HepG2 (cell line): ENCODE measurements at regions not wholly inside any gene's neighbourhood (a gene's known extent, or its start where the extent isn't known, plus 50 kb on each side); places are given as distances from the start of the nearest gene placed in this dataset.

ENCODE experiments used
- HNF4G ChIP-seq, 2 experiments: sonication (generic) in 1 of 2; formaldehyde crosslinking in 1 of 2; IDR thresholded peaks; 2 replicates each; pipeline versions ENCODE4 v1.4.0 to v1.6.1; 2011 to 2020; ENCODE audit warnings: borderline replicate concordance in 2 of 2, low read depth in 2 of 2, mild to moderate bottlenecking in 2 of 2, low read length in 1 of 2, missing genetic modification reagents in 1 of 2, moderate library complexity in 1 of 2
- KAT2B ChIP-seq: fragments of 150-350 bp; IDR thresholded peaks from 2 replicates; pipeline ENCODE4 v1.6.1; 2014; ENCODE audit warnings: low read depth, low read length, borderline replicate concordance
- KAT8 ChIP-seq: IDR thresholded peaks from 2 replicates; pipeline ENCODE4 v1.6.1; 2016; ENCODE audit warnings: missing genetic modification reagents, missing compliant biosample characterization
- MZF1 ChIP-seq: sonication (generic); formaldehyde crosslinking; IDR thresholded peaks from 2 replicates; pipeline ENCODE4 v1.8.1; 2023; ENCODE audit warnings: mild to moderate bottlenecking, missing genetic modification reagents, borderline replicate concordance
- NR2C2 ChIP-seq: sonication (generic); formaldehyde crosslinking; IDR thresholded peaks from 2 replicates; pipeline ENCODE4 v1.4.0; 2020; ENCODE audit warnings: missing genetic modification reagents, mild to moderate bottlenecking, moderate library complexity, borderline replicate concordance
- PPARG ChIP-seq: conservative IDR thresholded peaks from 2 replicates; pipeline ENCODE4 v1.6.1; 2016; ENCODE audit warnings: missing biosample characterization, missing genetic modification reagents
- RBM22 ChIP-seq: fragments of 200-400 bp; formaldehyde crosslinking; optimal IDR thresholded peaks from 2 replicates; pipeline ENCODE3; 2017; ENCODE audit warnings: mild to moderate bottlenecking, low read length, moderate library complexity
- SOX6 ChIP-seq, 2 experiments: fragments of 450-650 bp in 1 of 2; sonication (generic) in 1 of 2; formaldehyde crosslinking in 1 of 2; IDR thresholded peaks; 2 replicates each; pipeline versions ENCODE4 v1.4.0 to v1.6.1; 2017 to 2020; ENCODE audit warnings: antibody characterized with exemption in 1 of 2, mild to moderate bottlenecking in 1 of 2, missing genetic modification reagents in 1 of 2
- TMF1 ChIP-seq: sonication (generic); formaldehyde crosslinking; IDR thresholded peaks from 2 replicates; pipeline ENCODE4 v1.8.1; 2022; ENCODE audit warnings: low read depth, missing genetic modification reagents
- ZBTB38 ChIP-seq: sonication (generic); formaldehyde crosslinking; IDR thresholded peaks from 2 replicates; pipeline ENCODE4 v1.5.1; 2020; ENCODE audit warnings: mild to moderate bottlenecking, missing genetic modification reagents
- ZNF274 ChIP-seq: sonication (generic); formaldehyde crosslinking; IDR thresholded peaks from 2 replicates; pipeline ENCODE4 v1.5.1; 2020; ENCODE audit warnings: mild to moderate bottlenecking, missing genetic modification reagents
- ZZZ3 ChIP-seq: sonication (generic); formaldehyde crosslinking; IDR thresholded peaks from 2 replicates; pipeline ENCODE4 v1.4.0; 2020; ENCODE audit warnings: missing genetic modification reagents, mild to moderate bottlenecking, borderline replicate concordance
- TF ChIP-seq, protein P1 (sequence below): IDR thresholded peaks from 2 replicates; pipeline ENCODE4 v1.6.1; 2012; ENCODE audit warnings: low read depth, low read length, improper control_type of control experiment
- TF ChIP-seq, protein P2 (sequence below): sonication (generic); formaldehyde crosslinking; IDR thresholded peaks from 2 replicates; pipeline ENCODE4 v1.4.0; 2020; ENCODE audit warnings: missing genetic modification reagents, borderline replicate concordance
- TF ChIP-seq, protein P3 (sequence below): sonication (generic); formaldehyde crosslinking; IDR thresholded peaks from 2 replicates; pipeline ENCODE4 v1.4.0; 2020; ENCODE audit warnings: missing genetic modification reagents
- TF ChIP-seq, protein P4 (sequence below): sonication (generic); formaldehyde crosslinking; IDR thresholded peaks from 2 replicates; pipeline ENCODE4 v1.9.0; 2021; ENCODE audit warnings: missing genetic modification reagents, borderline replicate concordance
- TF ChIP-seq, protein P5 (sequence below): sonication (generic); formaldehyde crosslinking; IDR thresholded peaks from 2 replicates; pipeline ENCODE4 v1.5.0; 2020; ENCODE audit warnings: missing genetic modification reagents, mild to moderate bottlenecking, borderline replicate concordance
- TF ChIP-seq, protein P6 (sequence below): sonication (generic); formaldehyde crosslinking; IDR thresholded peaks from 2 replicates; pipeline ENCODE4 v1.9.0; 2021; ENCODE audit warnings: missing genetic modification reagents, mild to moderate bottlenecking, borderline replicate concordance
- TF ChIP-seq, protein P7 (sequence below): sonication (generic); formaldehyde crosslinking; IDR thresholded peaks from 2 replicates; pipeline ENCODE4 v1.8.0; 2022; ENCODE audit warnings: mild to moderate bottlenecking, missing genetic modification reagents, moderate library complexity

DNA sequence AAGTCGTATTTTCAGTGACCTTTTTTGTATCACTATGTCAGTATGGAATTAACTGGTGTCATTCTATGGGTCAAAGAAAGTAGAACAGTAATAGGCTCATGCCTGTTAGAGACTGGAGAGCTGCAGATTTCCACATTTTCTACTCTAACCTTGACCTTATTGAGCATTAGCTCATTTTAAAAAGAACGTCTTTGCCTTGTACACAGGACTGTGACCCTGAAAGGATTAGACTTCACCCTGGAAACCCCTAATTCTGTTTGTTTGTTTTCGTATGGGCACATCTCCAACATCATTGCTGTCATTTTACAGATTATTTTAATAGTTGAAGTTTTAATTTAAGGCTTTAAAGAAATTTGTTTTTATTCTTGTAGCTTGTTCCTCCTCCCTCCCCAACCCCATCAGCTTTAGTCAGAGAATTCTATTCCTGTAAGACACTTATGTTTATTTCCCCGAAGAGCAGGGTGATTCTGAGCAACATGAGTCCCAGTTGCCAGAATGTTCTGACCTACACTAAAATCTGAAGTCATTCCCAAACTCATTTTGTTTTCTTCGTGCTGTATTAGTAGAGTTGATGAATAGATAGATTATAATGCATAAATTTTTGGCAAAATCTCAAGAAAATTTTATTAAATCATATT, 451.3 kb downstream of the FOXG1 start (continued):
- TF ChIP-seq, protein P1, sequence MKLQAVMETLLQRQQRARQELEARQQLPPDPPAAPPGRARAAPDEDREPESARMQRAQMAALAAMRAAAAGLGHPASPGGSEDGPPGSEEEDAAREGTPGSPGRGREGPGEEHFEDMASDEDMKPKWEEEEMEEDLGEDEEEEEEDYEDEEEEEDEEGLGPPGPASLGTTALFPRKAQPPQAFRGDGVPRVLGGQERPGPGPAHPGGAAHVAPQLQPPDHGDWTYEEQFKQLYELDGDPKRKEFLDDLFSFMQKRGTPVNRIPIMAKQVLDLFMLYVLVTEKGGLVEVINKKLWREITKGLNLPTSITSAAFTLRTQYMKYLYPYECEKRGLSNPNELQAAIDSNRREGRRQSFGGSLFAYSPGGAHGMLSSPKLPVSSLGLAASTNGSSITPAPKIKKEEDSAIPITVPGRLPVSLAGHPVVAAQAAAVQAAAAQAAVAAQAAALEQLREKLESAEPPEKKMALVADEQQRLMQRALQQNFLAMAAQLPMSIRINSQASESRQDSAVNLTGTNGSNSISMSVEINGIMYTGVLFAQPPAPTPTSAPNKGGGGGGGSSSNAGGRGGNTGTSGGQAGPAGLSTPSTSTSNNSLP: no peak
- TF ChIP-seq HNF4G (IDR thresholded peaks at IDR 0.05; ENCODE audit: borderline replicate concordance, low read depth, low read length): 0 out of 2 replicates have a peak, but pooled peaks have one; percentile 15
- TF ChIP-seq HNF4G (CRISPR knock-in tag; IDR thresholded peaks at IDR 0.05; ENCODE audit: borderline replicate concordance, low read depth): no peak
- TF ChIP-seq, protein P2, sequence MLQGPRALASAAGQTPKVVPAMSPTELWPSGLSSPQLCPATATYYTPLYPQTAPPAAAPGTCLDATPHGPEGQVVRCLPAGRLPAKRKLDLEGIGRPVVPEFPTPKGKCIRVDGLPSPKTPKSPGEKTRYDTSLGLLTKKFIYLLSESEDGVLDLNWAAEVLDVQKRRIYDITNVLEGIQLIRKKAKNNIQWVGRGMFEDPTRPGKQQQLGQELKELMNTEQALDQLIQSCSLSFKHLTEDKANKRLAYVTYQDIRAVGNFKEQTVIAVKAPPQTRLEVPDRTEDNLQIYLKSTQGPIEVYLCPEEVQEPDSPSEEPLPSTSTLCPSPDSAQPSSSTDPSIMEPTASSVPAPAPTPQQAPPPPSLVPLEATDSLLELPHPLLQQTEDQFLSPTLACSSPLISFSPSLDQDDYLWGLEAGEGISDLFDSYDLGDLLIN (CRISPR knock-in tag): no peak
- no peak for TF ChIP-seq ZBTB38 (CRISPR knock-in tag)
- no peak for TF ChIP-seq TMF1 (CRISPR knock-in tag)
- peak; percentile 56; the same call in 1 of the 2 replicates for TF ChIP-seq NR2C2
- TF ChIP-seq KAT2B: no peak
- TF ChIP-seq, protein P3, sequence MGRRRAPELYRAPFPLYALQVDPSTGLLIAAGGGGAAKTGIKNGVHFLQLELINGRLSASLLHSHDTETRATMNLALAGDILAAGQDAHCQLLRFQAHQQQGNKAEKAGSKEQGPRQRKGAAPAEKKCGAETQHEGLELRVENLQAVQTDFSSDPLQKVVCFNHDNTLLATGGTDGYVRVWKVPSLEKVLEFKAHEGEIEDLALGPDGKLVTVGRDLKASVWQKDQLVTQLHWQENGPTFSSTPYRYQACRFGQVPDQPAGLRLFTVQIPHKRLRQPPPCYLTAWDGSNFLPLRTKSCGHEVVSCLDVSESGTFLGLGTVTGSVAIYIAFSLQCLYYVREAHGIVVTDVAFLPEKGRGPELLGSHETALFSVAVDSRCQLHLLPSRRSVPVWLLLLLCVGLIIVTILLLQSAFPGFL (CRISPR knock-in tag): no peak
- TF ChIP-seq, protein P4, sequence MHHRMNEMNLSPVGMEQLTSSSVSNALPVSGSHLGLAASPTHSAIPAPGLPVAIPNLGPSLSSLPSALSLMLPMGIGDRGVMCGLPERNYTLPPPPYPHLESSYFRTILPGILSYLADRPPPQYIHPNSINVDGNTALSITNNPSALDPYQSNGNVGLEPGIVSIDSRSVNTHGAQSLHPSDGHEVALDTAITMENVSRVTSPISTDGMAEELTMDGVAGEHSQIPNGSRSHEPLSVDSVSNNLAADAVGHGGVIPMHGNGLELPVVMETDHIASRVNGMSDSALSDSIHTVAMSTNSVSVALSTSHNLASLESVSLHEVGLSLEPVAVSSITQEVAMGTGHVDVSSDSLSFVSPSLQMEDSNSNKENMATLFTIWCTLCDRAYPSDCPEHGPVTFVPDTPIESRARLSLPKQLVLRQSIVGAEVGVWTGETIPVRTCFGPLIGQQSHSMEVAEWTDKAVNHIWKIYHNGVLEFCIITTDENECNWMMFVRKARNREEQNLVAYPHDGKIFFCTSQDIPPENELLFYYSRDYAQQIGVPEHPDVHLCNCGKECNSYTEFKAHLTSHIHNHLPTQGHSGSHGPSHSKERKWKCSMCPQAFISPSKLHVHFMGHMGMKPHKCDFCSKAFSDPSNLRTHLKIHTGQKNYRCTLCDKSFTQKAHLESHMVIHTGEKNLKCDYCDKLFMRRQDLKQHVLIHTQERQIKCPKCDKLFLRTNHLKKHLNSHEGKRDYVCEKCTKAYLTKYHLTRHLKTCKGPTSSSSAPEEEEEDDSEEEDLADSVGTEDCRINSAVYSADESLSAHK (CRISPR knock-in tag): no peak
- no peak for TF ChIP-seq ZZZ3 (CRISPR knock-in tag)
- no peak for TF ChIP-seq RBM22
- TF ChIP-seq, protein P5, sequence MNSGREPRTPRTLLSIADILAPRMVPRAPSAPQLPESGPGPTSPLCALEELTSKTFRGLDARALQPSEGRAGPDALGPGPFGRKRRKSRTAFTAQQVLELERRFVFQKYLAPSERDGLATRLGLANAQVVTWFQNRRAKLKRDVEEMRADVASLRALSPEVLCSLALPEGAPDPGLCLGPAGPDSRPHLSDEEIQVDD: no peak
- no peak for TF ChIP-seq SOX6 (IDR thresholded peaks at IDR 0.05)
- TF ChIP-seq SOX6 (CRISPR knock-in tag; IDR thresholded peaks at IDR 0.05): 0 out of 2 replicates have a peak, but pooled peaks have one; percentile 17
- TF ChIP-seq, protein P6, sequence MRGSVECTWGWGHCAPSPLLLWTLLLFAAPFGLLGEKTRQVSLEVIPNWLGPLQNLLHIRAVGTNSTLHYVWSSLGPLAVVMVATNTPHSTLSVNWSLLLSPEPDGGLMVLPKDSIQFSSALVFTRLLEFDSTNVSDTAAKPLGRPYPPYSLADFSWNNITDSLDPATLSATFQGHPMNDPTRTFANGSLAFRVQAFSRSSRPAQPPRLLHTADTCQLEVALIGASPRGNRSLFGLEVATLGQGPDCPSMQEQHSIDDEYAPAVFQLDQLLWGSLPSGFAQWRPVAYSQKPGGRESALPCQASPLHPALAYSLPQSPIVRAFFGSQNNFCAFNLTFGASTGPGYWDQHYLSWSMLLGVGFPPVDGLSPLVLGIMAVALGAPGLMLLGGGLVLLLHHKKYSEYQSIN: no peak
- TF ChIP-seq PPARG (CRISPR knock-in tag): no peak
- no peak for TF ChIP-seq ZNF274
- TF ChIP-seq, protein P7, sequence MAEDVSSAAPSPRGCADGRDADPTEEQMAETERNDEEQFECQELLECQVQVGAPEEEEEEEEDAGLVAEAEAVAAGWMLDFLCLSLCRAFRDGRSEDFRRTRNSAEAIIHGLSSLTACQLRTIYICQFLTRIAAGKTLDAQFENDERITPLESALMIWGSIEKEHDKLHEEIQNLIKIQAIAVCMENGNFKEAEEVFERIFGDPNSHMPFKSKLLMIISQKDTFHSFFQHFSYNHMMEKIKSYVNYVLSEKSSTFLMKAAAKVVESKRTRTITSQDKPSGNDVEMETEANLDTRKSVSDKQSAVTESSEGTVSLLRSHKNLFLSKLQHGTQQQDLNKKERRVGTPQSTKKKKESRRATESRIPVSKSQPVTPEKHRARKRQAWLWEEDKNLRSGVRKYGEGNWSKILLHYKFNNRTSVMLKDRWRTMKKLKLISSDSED (CRISPR knock-in tag): no peak
- TF ChIP-seq KAT8 (CRISPR knock-in tag): no peak
- no peak for TF ChIP-seq MZF1 (CRISPR knock-in tag)
